HepG2 (cell line): ENCODE measurements at regions not wholly inside any gene's neighbourhood (a gene's known extent, or its start where the extent isn't known, plus 50 kb on each side); places are given as distances from the start of the nearest gene placed in this dataset.

ENCODE experiments used
- ATAC-seq: fragments of 200-7000 bp; cut with Tn5 transposase; 3 replicates; pipeline ENCODE4 v1.9.1; 2020; ENCODE audit warnings: mild to moderate bottlenecking, moderate library complexity
- BruUV-seq: library from RNA; stranded (reverse); fragments of 400-500 nt; replicated peaks from 2 replicates; lab custom pipeline; 2021; lab: Mats Ljungman, UMichigan
- CTCF ChIA-PET: fragments of 300-600 bp; formaldehyde crosslinking; extraction: SDS; loops from one replicate; lab custom pipeline; 2021; ENCODE audit warnings: low total read pairs, inconsistent platforms, low intra/inter-chr PET ratio; lab: Yijun Ruan, JAX
- POLR2A ChIA-PET: fragments of 350-600 bp; sonication (Branson Sonifier 250); formaldehyde crosslinking; loops from one replicate; lab custom pipeline; 2020; ENCODE audit warnings: antibody characterized with exemption, inconsistent platforms; lab: Yijun Ruan, JAX
- DNase-seq: peaks from one replicate; pipeline ENCODE4 v3.0.0-alpha.2; 2015; ENCODE audit warnings: low spot score
- FAIRE-seq: peaks from 3 replicates; lab custom pipeline; 2011; peaks lifted over from hg19 to GRCh38; lab: Jason Lieb, UNC
- H2AFZ ChIP-seq: one replicate; pipeline ENCODE4 v1.6.1; 2011; ENCODE audit warnings: low read length, inconsistent platforms
- H3K27ac ChIP-seq: fragments of 300-600 bp; 3 replicates; pipeline ENCODE4 v1.8.0; 2011; ENCODE audit warnings: mixed run types, mild to moderate bottlenecking, mixed read lengths, low read length, inconsistent platforms; ENCODE audit not compliant: insufficient read depth; ENCODE audit errors: extremely low read length
- H3K27me3 ChIP-seq, 2 experiments: fragments of 200-600 bp in 1 of 2; 2 replicates in 1 of 2; 3 replicates in 1 of 2; pipeline versions ENCODE4 v1.6.0 to v1.8.0; 2011; ENCODE audit warnings: low read length in 2 of 2, mild to moderate bottlenecking in 2 of 2, moderate library complexity in 2 of 2, inconsistent platforms in 1 of 2; ENCODE audit not compliant: insufficient read depth in 2 of 2, control insufficient read depth in 1 of 2
- H3K36me3 ChIP-seq, 2 experiments: fragments of 200-600 bp in 1 of 2; replicated peaks in 1 of 2; 2 replicates in 1 of 2; 3 replicates in 1 of 2; pipeline versions ENCODE4 v1.5.1 to v1.8.0; 2011; ENCODE audit warnings: low read length in 2 of 2, inconsistent platforms in 1 of 2; ENCODE audit not compliant: insufficient read depth in 2 of 2, control insufficient read depth in 1 of 2
- H3K4me1 ChIP-seq: 2 replicates; pipeline ENCODE4 v1.5.1; 2012; ENCODE audit warnings: low read length, inconsistent platforms; ENCODE audit not compliant: insufficient read depth
- H3K4me2 ChIP-seq: 2 replicates; pipeline ENCODE4 v1.6.0; 2011; ENCODE audit warnings: low read depth, low read length, inconsistent platforms
- H3K4me3 ChIP-seq, 3 experiments: fragments of 200-600 bp in 1 of 3; sonication (generic), shearing (Covaris generic) in 1 of 3; replicated peaks in 1 of 3; 2 replicates each; pipeline ENCODE4 v1.5.1; 2011 to 2016; ENCODE audit warnings: low read length in 3 of 3, inconsistent platforms in 2 of 3, low read depth in 2 of 3, mild to moderate bottlenecking in 2 of 3, control low read depth in 1 of 3, mixed read lengths in 1 of 3; ENCODE audit not compliant: insufficient read depth in 1 of 3
- H3K79me2 ChIP-seq: one replicate; pipeline ENCODE4 v1.6.1; 2011; ENCODE audit warnings: low read length, inconsistent platforms; ENCODE audit not compliant: insufficient read depth
- H3K9ac ChIP-seq: 2 replicates; pipeline ENCODE4 v1.6.0; 2011; ENCODE audit warnings: mild to moderate bottlenecking, low read depth, low read length, inconsistent platforms; ENCODE audit not compliant: insufficient read depth
- H3K9me3 ChIP-seq: 2 replicates; pipeline ENCODE4 v1.5.1; 2012; ENCODE audit warnings: mild to moderate bottlenecking, low read length
- H4K20me1 ChIP-seq: 2 replicates; pipeline ENCODE4 v1.6.0; 2011; ENCODE audit warnings: inconsistent platforms, mild to moderate bottlenecking, low read length, moderate library complexity; ENCODE audit not compliant: insufficient read depth
- ARNT ChIP-seq: fragments of 450-650 bp; IDR thresholded peaks from 2 replicates; pipeline ENCODE4 v1.6.1; 2017
- FOXP4 ChIP-seq: sonication (generic); formaldehyde crosslinking; IDR thresholded peaks from 2 replicates; pipeline ENCODE4 v1.4.0; 2020; ENCODE audit warnings: missing genetic modification reagents
- GMEB1 ChIP-seq: sonication (generic); formaldehyde crosslinking; IDR thresholded peaks from 2 replicates; pipeline ENCODE4 v1.5.1; 2020; ENCODE audit warnings: missing genetic modification reagents, mild to moderate bottlenecking, borderline replicate concordance
- HNRNPH1 ChIP-seq: fragments of 200-400 bp; formaldehyde crosslinking; optimal IDR thresholded peaks from 2 replicates; pipeline ENCODE3; 2017; ENCODE audit warnings: mild to moderate bottlenecking, low read depth, low read length
- MXD3 ChIP-seq: IDR thresholded peaks from 2 replicates; pipeline ENCODE4 v1.6.1; 2016; ENCODE audit warnings: mild to moderate bottlenecking, missing biosample characterization, missing genetic modification reagents
- NFIB ChIP-seq: sonication (generic); formaldehyde crosslinking; IDR thresholded peaks from 2 replicates; pipeline ENCODE4 v1.9.0; 2021; ENCODE audit warnings: missing genetic modification reagents, mild to moderate bottlenecking, borderline replicate concordance
- PHB2 ChIP-seq: fragments of 450-650 bp; IDR thresholded peaks from 2 replicates; pipeline ENCODE4 v1.6.1; 2018; ENCODE audit not compliant: partially characterized antibody
- PLSCR1 ChIP-seq: sonication (generic); formaldehyde crosslinking; IDR thresholded peaks from 2 replicates; pipeline ENCODE4 v1.5.0; 2020; ENCODE audit warnings: missing genetic modification reagents, mild to moderate bottlenecking, borderline replicate concordance
- PRDM4 ChIP-seq: sonication (generic); formaldehyde crosslinking; IDR thresholded peaks from 2 replicates; pipeline ENCODE4 v1.9.0; 2021; ENCODE audit warnings: missing genetic modification reagents, borderline replicate concordance
- RBM39 ChIP-seq: fragments of 200-400 bp; formaldehyde crosslinking; IDR thresholded peaks from one replicate; pipeline ENCODE4 v1.6.1; 2018; ENCODE audit warnings: antibody characterized with exemption, mild to moderate bottlenecking, low read depth, low read length; ENCODE audit not compliant: poor library complexity, severe bottlenecking
- SAP130 ChIP-seq: IDR thresholded peaks from 2 replicates; pipeline ENCODE4 v1.6.1; 2016; ENCODE audit warnings: low read depth
- SIN3B ChIP-seq: fragments of 150-350 bp; IDR thresholded peaks from 2 replicates; pipeline ENCODE4 v1.6.1; 2014; ENCODE audit warnings: low read length
- ZFAT ChIP-seq: sonication (generic); formaldehyde crosslinking; conservative IDR thresholded peaks from 2 replicates; pipeline ENCODE4 v1.8.1; 2023; ENCODE audit warnings: missing genetic modification reagents, inconsistent platforms
- ZNF121 ChIP-seq: sonication (generic); formaldehyde crosslinking; IDR thresholded peaks from 2 replicates; pipeline ENCODE4 v1.5.0; 2020; ENCODE audit warnings: mild to moderate bottlenecking, missing genetic modification reagents
- ZNF556 ChIP-seq: sonication (generic); formaldehyde crosslinking; IDR thresholded peaks from 2 replicates; pipeline ENCODE4 v1.4.0; 2020; ENCODE audit warnings: mild to moderate bottlenecking, missing genetic modification reagents, borderline replicate concordance
- ZNF660 ChIP-seq: sonication (generic); formaldehyde crosslinking; IDR thresholded peaks from 2 replicates; pipeline ENCODE4 v1.5.1; 2020; ENCODE audit warnings: mild to moderate bottlenecking, low read depth, missing genetic modification reagents, borderline replicate concordance
- ZNF749 ChIP-seq: sonication (generic); formaldehyde crosslinking; IDR thresholded peaks from 2 replicates; pipeline ENCODE4 v1.8.0; 2022; ENCODE audit warnings: mild to moderate bottlenecking, missing genetic modification reagents, moderate library complexity, borderline replicate concordance
- ZNF83 ChIP-seq: sonication (generic); formaldehyde crosslinking; IDR thresholded peaks from 2 replicates; pipeline ENCODE4 v1.4.0; 2020; ENCODE audit warnings: missing genetic modification reagents, mild to moderate bottlenecking, borderline replicate concordance
- ZZZ3 ChIP-seq: sonication (generic); formaldehyde crosslinking; IDR thresholded peaks from 2 replicates; pipeline ENCODE4 v1.4.0; 2020; ENCODE audit warnings: missing genetic modification reagents, mild to moderate bottlenecking, borderline replicate concordance
- WGBS: methylation state at CpG from one replicate; pipeline ENCODE4 v1.1.6; 2017; ENCODE audit warnings: low lambda C conversion rate; 5-methylcytosine and 5-hydroxymethylcytosine counted together
- in situ Hi-C: cut with HindIII; loops from 2 replicates; pipeline ENCODE4 v1.10.0; 2017; ENCODE audit warnings: low pct_unique_long_range_greater_than_20kb; ENCODE audit not compliant: extremely low pct_ligation_motif_present
- intact Hi-C: fragments of 100-400 bp; cut with micrococcal nuclease; formaldehyde crosslinking; loops from one replicate; pipeline ENCODE4 v1.10.0; 2022; ENCODE audit not compliant: unreplicated experiment

- no peaks in the 10 kb centered on the region for H3K9me3 ChIP-seq
- no peaks in the 10 kb centered on the region for H3K36me3 ChIP-seq
- H3K4me1 ChIP-seq: no peaks in the 10 kb centered on the region
- POLR2A ChIA-PET: no interaction called here
- intact Hi-C loops: no loop called here
- H3K27ac ChIP-seq: no peak overlapping the region
- H2AFZ ChIP-seq: no peak overlapping the region
- H3K4me3 ChIP-seq: no peak overlapping the region
- no peaks in the 10 kb centered on the region for H4K20me1 ChIP-seq
- BruUV-seq: no TSS peak
- H3K27me3 ChIP-seq: peaks cover 0 to 12% of the 10 kb centered on the region in 2 experiments; a peak in 1 of 5 replicates
- in situ Hi-C loops: no loop called here
- H3K4me2 ChIP-seq: no peak overlapping the region
- no peak for ATAC-seq
- 38% methylated on average over 8 of the region's 8 CpGs for WGBS
- no peak overlapping the region for H3K9ac ChIP-seq
- H3K79me2 ChIP-seq: no peaks in the 10 kb centered on the region
- DNase-seq: no peak
- FAIRE-seq: no peak
- CTCF ChIA-PET: no interaction called here
- no peak for TF ChIP-seq PLSCR1 (CRISPR knock-in tag)
- no peak for TF ChIP-seq ZNF749 (CRISPR knock-in tag)
- no peak for TF ChIP-seq ZZZ3 (CRISPR knock-in tag)
- no peak for TF ChIP-seq PRDM4 (CRISPR knock-in tag)
- TF ChIP-seq ARNT: no peak
- TF ChIP-seq HNRNPH1: no peak
- TF ChIP-seq PHB2: no peak
- TF ChIP-seq MXD3 (CRISPR knock-in tag): no peak
- TF ChIP-seq SAP130 (CRISPR knock-in tag): no peak
- no peak for TF ChIP-seq ZNF556 (CRISPR knock-in tag)
- TF ChIP-seq GMEB1: no peak
- no peak for TF ChIP-seq ZNF660 (CRISPR knock-in tag)
- TF ChIP-seq ZFAT: no peak
- no peak for TF ChIP-seq ZNF83 (CRISPR knock-in tag)
- no peak for TF ChIP-seq NFIB
- TF ChIP-seq ZNF121 (CRISPR knock-in tag): no peak
- no peak for TF ChIP-seq FOXP4 (CRISPR knock-in tag)
- TF ChIP-seq SIN3B: no peak
- no peak for TF ChIP-seq RBM39
Measured at GRCh38 chr10:125502276-125502675, 180.7 kb downstream of the TEX36 start.
